Liver (tissue), 7 donors: ENCODE measurements at regions not wholly inside any gene's neighbourhood (a gene's known extent, or its start where the extent isn't known, plus 50 kb on each side); places are given as distances from the start of the nearest gene placed in this dataset.

Experiments used
- DNase-seq: peaks from one replicate; pipeline ENCODE4 v3.0.0-alpha.2; 2017; ENCODE audit warnings: low spot score
- H3K27ac ChIP-seq, 2 donors: one replicate each; pipeline ENCODE4 v1.7.0; 2013; ENCODE audit warnings: inconsistent platforms in 2 of 2, low read length in 2 of 2, control low read depth in 1 of 2, low read depth in 1 of 2, mild to moderate bottlenecking in 1 of 2
- H3K27me3 ChIP-seq, 4 donors: one replicate each; pipeline versions ENCODE4 v1.6.1 to v1.7.0; 2013; ENCODE audit warnings: low read length in 3 of 4, inconsistent platforms in 1 of 4, mild to moderate bottlenecking in 1 of 4, moderate library complexity in 1 of 4; ENCODE audit not compliant: control insufficient read depth in 4 of 4, insufficient read depth in 4 of 4
- H3K36me3 ChIP-seq, 4 donors: one replicate each; pipeline versions ENCODE4 v1.6.1 to v1.7.0; 2013; ENCODE audit warnings: low read length in 3 of 4, mild to moderate bottlenecking in 3 of 4, low read depth in 1 of 4, moderate library complexity in 1 of 4; ENCODE audit not compliant: control insufficient read depth in 4 of 4, insufficient read depth in 3 of 4
- H3K4me1 ChIP-seq, 4 donors: one replicate each; pipeline versions ENCODE4 v1.6.1 to v1.7.0; 2013; ENCODE audit warnings: low read length in 3 of 4, mild to moderate bottlenecking in 3 of 4, moderate library complexity in 1 of 4; ENCODE audit not compliant: control insufficient read depth in 4 of 4, insufficient read depth in 4 of 4
- H3K4me3 ChIP-seq, 3 donors: one replicate each; pipeline versions ENCODE4 v1.6.1 to v1.7.0; 2013; ENCODE audit warnings: low read length in 3 of 3, control low read depth in 1 of 3, low read depth in 1 of 3, mild to moderate bottlenecking in 1 of 3
- H3K9ac ChIP-seq, 2 donors: one replicate each; pipeline ENCODE4 v1.7.0; 2013; ENCODE audit warnings: low read length in 2 of 2, mild to moderate bottlenecking in 2 of 2, moderate library complexity in 2 of 2, control low read depth in 1 of 2, low read depth in 1 of 2
- H3K9me3 ChIP-seq, 4 donors: one replicate each; pipeline versions ENCODE4 v1.6.1 to v1.7.0; 2013; ENCODE audit warnings: low read length in 3 of 4; ENCODE audit not compliant: control insufficient read depth in 4 of 4
- EGR1 ChIP-seq, 2 donors: IDR thresholded peaks; 2 replicates each; pipeline ENCODE4 v1.6.1; 2016 to 2018; ENCODE audit warnings: antibody characterized with exemption in 2 of 2, low read depth in 2 of 2
- FOXA1 ChIP-seq: IDR thresholded peaks from 2 replicates; pipeline ENCODE4 v1.6.1; 2016; ENCODE audit warnings: antibody characterized with exemption
- FOXA2 ChIP-seq: IDR thresholded peaks from 2 replicates; pipeline ENCODE4 v1.6.1; 2016; ENCODE audit warnings: antibody characterized with exemption
- GABPA ChIP-seq, 2 donors: IDR thresholded peaks in 1 of 2; conservative IDR thresholded peaks in 1 of 2; 2 replicates each; pipeline ENCODE4 v1.6.1; 2016; ENCODE audit warnings: antibody characterized with exemption in 2 of 2, mild to moderate bottlenecking in 1 of 2, moderate library complexity in 1 of 2
- HNF4A ChIP-seq, 2 donors: conservative IDR thresholded peaks; 2 replicates each; pipeline ENCODE4 v1.6.1; 2016; ENCODE audit warnings: antibody characterized with exemption in 2 of 2, mild to moderate bottlenecking in 2 of 2
- HNF4G ChIP-seq: IDR thresholded peaks from 2 replicates; pipeline ENCODE4 v1.6.1; 2016; ENCODE audit warnings: antibody characterized with exemption
- JUND ChIP-seq, 2 donors: IDR thresholded peaks; 2 replicates each; pipeline ENCODE4 v1.6.1; 2016; ENCODE audit warnings: antibody characterized with exemption in 2 of 2
- RAD21 ChIP-seq, 2 donors: IDR thresholded peaks; 2 replicates each; pipeline ENCODE4 v1.6.1; 2016; ENCODE audit warnings: antibody characterized with exemption in 2 of 2, mild to moderate bottlenecking in 2 of 2
- RXRA ChIP-seq, 2 donors: IDR thresholded peaks; 2 replicates each; pipeline ENCODE4 v1.6.1; 2017 to 2018; ENCODE audit warnings: antibody characterized with exemption in 2 of 2, mild to moderate bottlenecking in 1 of 2
- SP1 ChIP-seq: IDR thresholded peaks from 2 replicates; pipeline ENCODE4 v1.6.1; 2018; ENCODE audit warnings: antibody characterized with exemption, mild to moderate bottlenecking
- TAF1 ChIP-seq: conservative IDR thresholded peaks from 2 replicates; pipeline ENCODE4 v1.6.1; 2016; ENCODE audit warnings: antibody characterized with exemption, mild to moderate bottlenecking
- YY1 ChIP-seq: IDR thresholded peaks from 2 replicates; pipeline ENCODE4 v1.6.1; 2016; ENCODE audit warnings: antibody characterized with exemption, mild to moderate bottlenecking
- WGBS: extraction: QIAGEN DNeasy Blood & Tissue Kit; methylation state at CpG from one replicate; pipeline ENCODE4 v1.1.7; 2013; 5-methylcytosine and 5-hydroxymethylcytosine counted together
- TF ChIP-seq, protein P1 (sequence below): IDR thresholded peaks from 2 replicates; pipeline ENCODE4 v1.6.1; 2016; ENCODE audit warnings: antibody characterized with exemption
- TF ChIP-seq, protein P2 (sequence below): IDR thresholded peaks from 2 replicates; pipeline ENCODE4 v1.6.1; 2016; ENCODE audit warnings: antibody characterized with exemption
- TF ChIP-seq, protein P3 (sequence below): IDR thresholded peaks from 2 replicates; pipeline ENCODE4 v1.6.1; 2016; ENCODE audit warnings: antibody characterized with exemption, mild to moderate bottlenecking
- donor health status: healthy.
- donor health status: healthy.
- donor health status: healthy.
- donor health status: healthy.

DNA sequence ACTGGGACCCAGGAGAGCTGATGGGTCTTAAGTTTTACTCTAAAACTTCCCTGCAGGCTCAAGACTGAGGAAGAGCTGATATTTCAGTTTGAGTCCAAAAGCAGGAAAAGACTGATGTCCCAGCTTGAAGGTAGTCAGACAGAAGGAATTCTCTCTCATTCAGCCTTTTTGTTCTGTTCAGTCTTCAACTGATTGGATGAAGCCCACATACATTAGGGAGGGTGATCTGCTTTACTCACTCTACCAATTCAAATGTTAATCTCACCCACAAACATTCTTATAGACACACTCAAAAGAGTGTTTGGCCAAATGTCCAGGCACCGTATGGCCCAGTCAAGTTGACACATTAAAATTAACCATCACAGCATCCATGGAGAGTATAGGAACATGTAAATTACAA is 173.5 kb downstream of the KCNRG start:
- peaks cover 0 to 8% (median 3%) of the 10 kb centered on the region in 4 donors for H3K4me1 ChIP-seq
- no peaks in the 10 kb centered on the region for H3K36me3 ChIP-seq
- H3K9me3 ChIP-seq: no peaks in the 10 kb centered on the region
- WGBS: 97% methylated on average over 1 of the region's 1 CpG
- TF ChIP-seq FOXA1: no peak
- H3K4me3 ChIP-seq: no peak overlapping the region
- H3K9ac ChIP-seq: no peak overlapping the region
- H3K27me3 ChIP-seq: no peaks in the 10 kb centered on the region
- no peak overlapping the region for H3K27ac ChIP-seq
- no peak for DNase-seq

DNA sequence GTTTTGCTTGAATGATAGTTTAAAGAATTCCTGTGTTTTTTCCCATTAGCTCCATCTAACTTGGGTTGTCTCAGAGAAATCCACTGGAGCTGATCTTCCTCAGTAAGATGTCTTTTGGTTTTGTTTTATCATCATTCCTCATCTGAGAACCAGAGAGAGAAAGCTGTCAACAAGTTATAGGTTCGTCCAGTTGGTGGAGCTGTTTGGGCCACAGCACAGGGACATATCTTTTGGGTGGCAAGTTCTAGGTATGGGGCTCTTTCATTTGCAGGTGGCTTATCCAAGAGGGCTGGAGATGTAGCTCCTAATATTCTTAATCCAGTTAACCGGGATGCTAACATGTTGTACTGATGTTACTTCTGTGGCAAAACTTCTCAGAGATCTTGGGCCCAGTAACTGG is 174.2 kb downstream of the KCNRG start:
- peaks cover 0 to 8% (median 3%) of the 10 kb centered on the region in 4 donors for H3K4me1 ChIP-seq
- no peak for TF ChIP-seq EGR1 (IDR thresholded peaks at IDR 0.05; ENCODE audit: low read depth in 2 of 2)
- no peak for TF ChIP-seq FOXA2
- no peak for TF ChIP-seq SP1
- peak in 1 of 2 donors; percentile 14 for TF ChIP-seq RAD21 (IDR thresholded peaks at IDR 0.05)
- TF ChIP-seq, protein P1, sequence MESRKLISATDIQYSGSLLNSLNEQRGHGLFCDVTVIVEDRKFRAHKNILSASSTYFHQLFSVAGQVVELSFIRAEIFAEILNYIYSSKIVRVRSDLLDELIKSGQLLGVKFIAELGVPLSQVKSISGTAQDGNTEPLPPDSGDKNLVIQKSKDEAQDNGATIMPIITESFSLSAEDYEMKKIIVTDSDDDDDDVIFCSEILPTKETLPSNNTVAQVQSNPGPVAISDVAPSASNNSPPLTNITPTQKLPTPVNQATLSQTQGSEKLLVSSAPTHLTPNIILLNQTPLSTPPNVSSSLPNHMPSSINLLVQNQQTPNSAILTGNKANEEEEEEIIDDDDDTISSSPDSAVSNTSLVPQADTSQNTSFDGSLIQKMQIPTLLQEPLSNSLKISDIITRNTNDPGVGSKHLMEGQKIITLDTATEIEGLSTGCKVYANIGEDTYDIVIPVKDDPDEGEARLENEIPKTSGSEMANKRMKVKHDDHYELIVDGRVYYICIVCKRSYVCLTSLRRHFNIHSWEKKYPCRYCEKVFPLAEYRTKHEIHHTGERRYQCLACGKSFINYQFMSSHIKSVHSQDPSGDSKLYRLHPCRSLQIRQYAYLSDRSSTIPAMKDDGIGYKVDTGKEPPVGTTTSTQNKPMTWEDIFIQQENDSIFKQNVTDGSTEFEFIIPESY: no peak
- DNase-seq: no peak
- no peak overlapping the region for H3K9ac ChIP-seq
- H3K36me3 ChIP-seq: no peaks in the 10 kb centered on the region
- H3K9me3 ChIP-seq: no peaks in the 10 kb centered on the region
- WGBS: 92% methylated on average over 2 of the region's 2 CpGs
- H3K4me3 ChIP-seq: no peak overlapping the region
- no peaks in the 10 kb centered on the region for H3K27me3 ChIP-seq
- H3K27ac ChIP-seq: no peak overlapping the region

DNA sequence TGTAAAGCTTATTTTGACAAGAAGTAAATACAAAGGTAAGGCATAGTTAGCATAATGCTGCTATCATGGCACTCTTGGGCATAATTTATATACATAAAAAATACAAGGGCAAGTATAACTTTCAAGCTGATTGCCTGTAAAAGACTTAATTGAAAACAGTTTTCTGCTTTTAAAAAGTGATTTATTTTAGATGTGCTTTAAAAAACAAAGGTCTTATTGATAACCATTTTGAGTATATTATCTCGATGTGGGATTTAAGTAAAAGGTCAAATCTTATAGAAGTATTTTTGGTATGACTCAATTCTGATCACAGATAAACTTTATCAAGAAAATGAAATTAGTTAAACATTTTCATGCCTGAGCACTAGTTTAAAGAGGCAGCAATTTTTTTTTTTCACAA is 175.8 kb downstream of the KCNRG start:
- TF ChIP-seq, protein P2, sequence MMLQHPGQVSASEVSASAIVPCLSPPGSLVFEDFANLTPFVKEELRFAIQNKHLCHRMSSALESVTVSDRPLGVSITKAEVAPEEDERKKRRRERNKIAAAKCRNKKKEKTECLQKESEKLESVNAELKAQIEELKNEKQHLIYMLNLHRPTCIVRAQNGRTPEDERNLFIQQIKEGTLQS: no peak
- TF ChIP-seq SP1 (no peak), FOXA2 (no peak), YY1 (no peak), HNF4A (conservative IDR thresholded peaks at IDR 0.05) (no peak), RXRA (IDR thresholded peaks at IDR 0.05) (no peak), GABPA (IDR thresholded peaks at IDR 0.05 in 1 of 2, conservative IDR thresholded peaks at IDR 0.05 in 1 of 2) (no peak), HNF4G (no peak), RAD21 (IDR thresholded peaks at IDR 0.05) (no peak), JUND (IDR thresholded peaks at IDR 0.05) (no peak), TAF1 (no peak), FOXA1 (no peak)
- TF ChIP-seq, protein P3, sequence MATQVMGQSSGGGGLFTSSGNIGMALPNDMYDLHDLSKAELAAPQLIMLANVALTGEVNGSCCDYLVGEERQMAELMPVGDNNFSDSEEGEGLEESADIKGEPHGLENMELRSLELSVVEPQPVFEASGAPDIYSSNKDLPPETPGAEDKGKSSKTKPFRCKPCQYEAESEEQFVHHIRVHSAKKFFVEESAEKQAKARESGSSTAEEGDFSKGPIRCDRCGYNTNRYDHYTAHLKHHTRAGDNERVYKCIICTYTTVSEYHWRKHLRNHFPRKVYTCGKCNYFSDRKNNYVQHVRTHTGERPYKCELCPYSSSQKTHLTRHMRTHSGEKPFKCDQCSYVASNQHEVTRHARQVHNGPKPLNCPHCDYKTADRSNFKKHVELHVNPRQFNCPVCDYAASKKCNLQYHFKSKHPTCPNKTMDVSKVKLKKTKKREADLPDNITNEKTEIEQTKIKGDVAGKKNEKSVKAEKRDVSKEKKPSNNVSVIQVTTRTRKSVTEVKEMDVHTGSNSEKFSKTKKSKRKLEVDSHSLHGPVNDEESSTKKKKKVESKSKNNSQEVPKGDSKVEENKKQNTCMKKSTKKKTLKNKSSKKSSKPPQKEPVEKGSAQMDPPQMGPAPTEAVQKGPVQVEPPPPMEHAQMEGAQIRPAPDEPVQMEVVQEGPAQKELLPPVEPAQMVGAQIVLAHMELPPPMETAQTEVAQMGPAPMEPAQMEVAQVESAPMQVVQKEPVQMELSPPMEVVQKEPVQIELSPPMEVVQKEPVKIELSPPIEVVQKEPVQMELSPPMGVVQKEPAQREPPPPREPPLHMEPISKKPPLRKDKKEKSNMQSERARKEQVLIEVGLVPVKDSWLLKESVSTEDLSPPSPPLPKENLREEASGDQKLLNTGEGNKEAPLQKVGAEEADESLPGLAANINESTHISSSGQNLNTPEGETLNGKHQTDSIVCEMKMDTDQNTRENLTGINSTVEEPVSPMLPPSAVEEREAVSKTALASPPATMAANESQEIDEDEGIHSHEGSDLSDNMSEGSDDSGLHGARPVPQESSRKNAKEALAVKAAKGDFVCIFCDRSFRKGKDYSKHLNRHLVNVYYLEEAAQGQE: no peak
- TF ChIP-seq, protein P1: no peak
- Histone ChIP-seq H3K36me3 (no peaks in the 10 kb centered on the region), H3K4me3 (no peak overlapping the region), H3K4me1 (peaks cover 0 to 8% (median 3%) of the 10 kb centered on the region in 4 donors), H3K9ac (no peak overlapping the region), H3K27me3 (no peaks in the 10 kb centered on the region), H3K27ac (no peak overlapping the region), H3K9me3 (no peaks in the 10 kb centered on the region)
- 78% methylated on average over 1 of the region's 1 CpG for WGBS
- DNase-seq: no peak
